ENCODE measurements at regions not wholly inside any gene's neighbourhood (a gene's known extent, or its start where the extent isn't known, plus 50 kb on each side); places are given as distances from the start of the nearest gene placed in this dataset.
A peak's percentile ranks its signal among the peaks of the same experiment; 100 is the strongest.

DNA sequence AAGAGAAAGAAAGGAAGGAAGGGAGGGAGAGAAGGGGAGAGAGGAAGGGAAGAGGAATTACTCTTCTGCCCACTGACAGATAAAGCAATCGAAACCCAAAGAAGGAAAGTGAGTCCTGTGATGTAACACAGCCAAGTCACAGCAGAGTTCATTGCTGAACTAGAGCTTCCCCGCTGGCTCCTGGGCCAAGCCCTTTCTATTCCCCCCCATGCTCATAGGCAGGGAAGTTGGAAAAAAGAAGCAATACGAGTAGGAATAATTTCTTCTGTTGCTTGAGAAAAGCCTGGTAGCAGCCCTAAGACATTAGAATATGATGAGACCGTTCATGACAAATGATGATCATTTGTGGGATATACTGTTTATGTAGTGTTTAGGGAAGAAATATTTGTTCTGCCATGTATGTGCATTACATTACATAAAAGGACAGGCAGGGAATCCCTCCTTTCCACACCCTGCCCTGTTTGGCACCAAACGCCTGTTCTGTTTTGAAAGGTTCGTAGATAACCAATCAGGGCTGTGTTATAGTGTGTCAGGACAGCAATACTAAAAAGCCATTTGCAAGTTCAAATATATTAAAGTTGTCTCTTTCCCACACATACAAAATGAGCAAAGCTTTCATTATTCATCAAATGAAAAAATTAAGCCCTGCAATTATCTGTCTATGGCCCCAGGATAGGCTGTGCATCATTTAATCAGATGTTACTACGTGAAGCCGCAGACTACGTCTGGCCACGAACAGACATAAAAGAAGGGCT is 111.0 kb upstream of the TRPM1 start:
- no peak overlapping the region for H3K4me3 ChIP-seq (ENCODE audit: low read depth, low read length)
- TF ChIP-seq, protein P1, sequence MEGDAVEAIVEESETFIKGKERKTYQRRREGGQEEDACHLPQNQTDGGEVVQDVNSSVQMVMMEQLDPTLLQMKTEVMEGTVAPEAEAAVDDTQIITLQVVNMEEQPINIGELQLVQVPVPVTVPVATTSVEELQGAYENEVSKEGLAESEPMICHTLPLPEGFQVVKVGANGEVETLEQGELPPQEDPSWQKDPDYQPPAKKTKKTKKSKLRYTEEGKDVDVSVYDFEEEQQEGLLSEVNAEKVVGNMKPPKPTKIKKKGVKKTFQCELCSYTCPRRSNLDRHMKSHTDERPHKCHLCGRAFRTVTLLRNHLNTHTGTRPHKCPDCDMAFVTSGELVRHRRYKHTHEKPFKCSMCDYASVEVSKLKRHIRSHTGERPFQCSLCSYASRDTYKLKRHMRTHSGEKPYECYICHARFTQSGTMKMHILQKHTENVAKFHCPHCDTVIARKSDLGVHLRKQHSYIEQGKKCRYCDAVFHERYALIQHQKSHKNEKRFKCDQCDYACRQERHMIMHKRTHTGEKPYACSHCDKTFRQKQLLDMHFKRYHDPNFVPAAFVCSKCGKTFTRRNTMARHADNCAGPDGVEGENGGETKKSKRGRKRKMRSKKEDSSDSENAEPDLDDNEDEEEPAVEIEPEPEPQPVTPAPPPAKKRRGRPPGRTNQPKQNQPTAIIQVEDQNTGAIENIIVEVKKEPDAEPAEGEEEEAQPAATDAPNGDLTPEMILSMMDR (IDR thresholded peaks at IDR 0.05; ENCODE audit: borderline replicate concordance, insufficient read depth, low read depth, low read length): no peak

GRCh38 chr15:31214158-31214863 is 112.3 kb upstream of the KLF13 start:
- TF ChIP-seq, protein P1 (IDR thresholded peaks at IDR 0.05; ENCODE audit: borderline replicate concordance, insufficient read depth, low read depth, low read length): peak; percentile 26; the same call in 1 of the 2 replicates
- H3K4me3 ChIP-seq (ENCODE audit: low read depth, low read length): no peak overlapping the region

DNA sequence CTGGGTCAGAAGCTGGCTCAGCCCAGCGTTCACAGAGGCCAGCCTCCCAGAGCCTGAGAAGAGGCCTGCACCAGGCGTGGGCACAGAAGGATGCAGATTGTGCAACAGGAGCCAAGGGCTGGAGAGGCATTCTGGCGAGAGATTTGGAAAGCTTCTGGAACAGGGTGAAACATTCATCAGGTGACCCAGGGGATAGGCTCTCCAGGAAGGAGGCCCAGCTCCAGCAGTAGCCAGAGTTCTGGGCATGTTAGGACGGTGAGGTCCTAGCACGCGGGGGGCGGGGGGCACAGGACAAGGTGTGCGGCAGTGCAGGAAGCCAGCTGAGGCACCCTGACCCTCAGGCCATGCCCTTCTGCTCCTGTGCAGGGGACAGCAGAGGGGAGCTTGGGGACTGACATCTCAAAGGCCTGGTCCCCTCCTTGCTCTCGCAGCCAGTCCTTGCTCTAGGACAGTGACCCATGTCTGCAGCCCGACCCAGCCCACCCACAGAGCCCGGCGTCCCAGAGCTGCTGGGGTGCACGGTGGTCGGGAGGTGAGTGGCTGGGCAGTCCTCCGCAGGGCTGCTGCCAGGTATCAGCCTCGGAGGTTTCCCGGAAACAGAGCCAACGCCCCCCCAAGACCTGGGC is 111.7 kb upstream of the KLF13 start:
- TF ChIP-seq, protein P1 (IDR thresholded peaks at IDR 0.05; ENCODE audit: borderline replicate concordance, insufficient read depth, low read depth, low read length): no peak
- H3K4me3 ChIP-seq (ENCODE audit: low read depth, low read length): peak overlapping the region; percentile 56

DNA sequence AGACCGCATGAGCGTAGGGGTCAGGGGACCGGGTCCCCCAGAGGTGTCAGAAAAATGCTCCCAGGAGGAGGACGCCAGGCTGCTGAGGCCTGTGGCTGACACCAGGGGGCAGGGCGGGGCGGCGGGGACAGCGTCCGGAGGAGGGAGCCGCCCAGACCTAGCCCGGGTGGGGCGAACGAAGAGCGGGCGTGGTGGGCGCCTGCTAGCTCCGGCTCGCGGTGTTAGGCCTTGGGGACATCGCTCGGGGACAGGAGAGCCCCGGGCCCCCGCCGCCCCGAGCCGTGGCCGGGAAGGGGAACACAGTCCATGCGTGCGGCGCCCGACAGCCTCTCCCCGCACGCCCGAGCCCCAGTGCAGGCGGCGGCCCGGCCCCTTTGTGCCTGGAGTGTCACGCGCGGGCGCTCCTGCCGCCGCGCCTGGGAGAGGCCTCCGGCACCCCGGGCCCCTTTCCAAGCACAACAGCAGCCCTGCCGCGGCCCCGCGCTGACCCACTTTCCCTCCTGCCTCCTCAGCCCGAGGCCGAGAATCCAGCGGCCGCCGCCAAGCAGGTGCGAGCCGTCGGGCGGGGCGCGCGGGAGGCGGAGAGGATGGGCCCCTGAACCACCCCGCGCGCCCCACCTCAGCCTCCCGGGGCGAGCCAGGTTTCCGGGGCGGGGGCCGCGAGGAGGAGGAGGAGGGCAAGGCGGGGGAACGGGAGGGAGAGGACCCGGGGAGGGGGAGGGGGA is 111.0 kb upstream of the KLF13 start:
- TF ChIP-seq, protein P1 (IDR thresholded peaks at IDR 0.05; ENCODE audit: borderline replicate concordance, insufficient read depth, low read depth, low read length): peak; percentile 93
- peak overlapping the region; percentile 56 for H3K4me3 ChIP-seq (ENCODE audit: low read depth, low read length)

- H3K4me3 ChIP-seq (ENCODE audit: low read depth, low read length): peak overlapping the region; percentile 41
- TF ChIP-seq, protein P1 (IDR thresholded peaks at IDR 0.05; ENCODE audit: borderline replicate concordance, insufficient read depth, low read depth, low read length): no peak
Observed at GRCh38 chr15:31216215-31216911, 110.3 kb upstream of the KLF13 start.

DNA sequence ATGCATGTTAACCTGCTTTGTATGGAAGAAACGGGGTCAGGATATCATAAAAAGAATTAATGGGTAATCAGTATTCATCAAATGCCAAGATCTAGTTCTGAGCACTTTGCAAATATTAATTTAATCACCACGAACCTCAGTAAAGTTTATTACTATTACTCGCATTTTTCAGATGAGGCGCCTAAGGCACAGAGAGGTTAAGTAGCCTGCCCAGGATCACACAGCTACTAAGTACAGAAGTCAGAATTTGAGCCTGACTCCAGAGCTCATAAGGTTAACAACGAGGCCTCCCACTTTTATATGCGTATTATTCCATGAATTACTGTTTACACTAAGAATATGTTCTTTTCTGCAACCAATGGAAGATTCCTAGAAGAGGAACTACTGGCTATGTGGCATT is 109.6 kb upstream of the KLF13 start:
- TF ChIP-seq, protein P1 (IDR thresholded peaks at IDR 0.05; ENCODE audit: borderline replicate concordance, insufficient read depth, low read depth, low read length): no peak
- H3K4me3 ChIP-seq (ENCODE audit: low read depth, low read length): no peak overlapping the region
